PC-9 (cell line): ENCODE measurements at regions not wholly inside any gene's neighbourhood (a gene's known extent, or its start where the extent isn't known, plus 50 kb on each side); places are given as distances from the start of the nearest gene placed in this dataset.

Source experiments
- CTCF ChIP-seq: fragments of 200-600 bp; sonication (generic); conservative IDR thresholded peaks from 2 replicates; pipeline ENCODE4 v1.6.1; 2017; ENCODE audit warnings: mixed run types, antibody characterized with exemption, mild to moderate bottlenecking, moderate library complexity
- EZH2 ChIP-seq: fragments of 200-600 bp; sonication (generic); IDR thresholded peaks from 2 replicates; pipeline ENCODE4 v1.8.0; 2017; ENCODE audit warnings: antibody characterized with exemption, low read depth

GRCh38 chr4:188812644-188813043 lies 673.4 kb downstream of the TRIML1 start:
- TF ChIP-seq CTCF (no peak), EZH2 (no peak)
